ENCODE measurements at regions not wholly inside any gene's neighbourhood (a gene's known extent, or its start where the extent isn't known, plus 50 kb on each side); places are given as distances from the start of the nearest gene placed in this dataset.

DNA sequence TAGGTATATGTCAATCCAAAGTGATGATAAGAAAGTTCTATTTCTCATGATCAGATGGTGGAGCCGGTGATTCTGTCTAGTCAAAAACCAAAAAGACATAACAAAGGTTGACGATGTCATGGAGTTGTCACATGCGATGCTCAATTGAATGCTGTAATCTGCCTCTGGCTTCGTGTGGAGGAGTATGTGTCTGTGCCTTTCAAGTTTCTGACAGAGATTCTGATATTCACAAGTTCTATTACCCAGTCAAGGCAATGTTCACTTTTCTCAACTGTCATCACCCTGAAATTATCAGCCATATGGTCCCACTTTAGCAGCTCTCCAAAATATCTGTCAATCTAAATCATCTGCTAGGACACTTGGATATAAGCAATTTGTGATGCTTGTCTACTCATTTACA lies 367.6 kb upstream of the PRR20A start:
- no peak for ATAC-seq

DNA sequence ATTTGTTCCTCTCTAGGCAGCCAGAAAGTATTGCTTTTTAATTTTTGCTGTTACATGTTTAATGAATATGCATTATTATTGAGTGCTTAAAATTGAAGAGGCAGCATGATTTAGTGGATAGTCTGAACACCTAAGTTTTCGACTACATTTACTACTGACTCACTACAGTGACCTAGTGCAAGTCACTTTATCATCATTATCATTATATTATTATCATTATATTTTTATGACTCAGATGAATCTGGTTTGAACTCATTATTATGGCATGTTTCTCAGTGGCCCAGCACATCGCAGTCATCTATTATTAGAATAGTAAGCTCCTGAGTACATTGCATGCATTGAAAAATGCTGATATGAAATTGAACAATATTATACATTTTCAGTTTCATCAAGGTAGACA lies 351.2 kb upstream of the PRR20A start:
- ATAC-seq, result no peak

DNA sequence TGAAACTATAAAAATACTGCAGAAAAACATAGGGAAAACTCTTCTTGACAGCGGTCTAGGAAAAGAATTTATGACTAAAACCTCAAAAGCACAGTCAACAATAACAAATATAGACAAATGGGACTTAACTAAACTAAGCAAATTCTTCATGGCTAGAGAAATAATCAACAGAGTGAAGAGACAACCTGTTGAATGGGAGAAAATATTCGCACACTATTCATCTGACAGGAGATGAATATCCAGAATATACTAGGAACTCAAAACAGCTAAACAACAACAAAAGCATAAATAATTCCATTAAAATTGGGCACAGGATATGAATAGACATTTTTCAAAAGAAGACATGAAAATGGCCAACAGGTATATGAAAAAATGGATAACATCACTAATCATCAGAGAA lies 303.6 kb upstream of the PRR20A start:
- no peak for ATAC-seq

DNA sequence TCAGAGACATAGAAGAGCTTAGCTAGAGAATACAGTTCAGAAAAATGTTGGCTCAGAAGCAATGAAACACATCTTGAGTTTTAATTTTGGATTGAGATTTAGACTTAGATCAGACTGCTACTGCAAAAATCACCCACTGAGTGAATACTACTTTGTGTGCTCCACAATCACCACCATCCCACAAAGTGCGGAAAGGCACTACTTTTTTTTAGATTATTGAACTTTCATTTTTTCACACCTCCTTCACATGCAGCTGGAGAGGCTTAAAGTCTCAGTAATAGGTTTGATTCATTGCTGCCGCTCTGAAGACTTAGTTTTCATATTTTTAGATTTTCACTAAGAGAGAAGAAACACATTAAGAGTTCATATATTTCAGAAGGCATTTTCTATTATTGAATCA lies 289.9 kb upstream of the PRR20A start:
- ATAC-seq, result no peak

DNA sequence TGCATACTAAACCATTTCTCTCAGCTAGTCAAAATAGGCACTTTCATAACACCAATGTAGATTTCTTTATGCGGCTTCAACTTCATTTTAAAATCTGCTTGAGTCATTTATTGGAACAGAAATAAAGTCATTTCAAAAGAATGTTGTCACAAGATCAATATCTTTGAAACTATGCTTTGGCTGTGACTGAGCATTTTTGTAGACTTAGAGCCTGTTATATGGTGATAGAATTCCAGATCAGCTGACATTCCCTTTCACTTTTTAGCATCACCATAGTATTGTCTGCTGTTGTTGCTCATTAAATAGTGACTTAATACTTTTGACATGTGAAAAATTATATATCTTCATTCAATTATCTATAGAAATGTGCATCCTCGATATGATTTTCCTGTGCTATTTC lies 279.2 kb upstream of the PRR20A start:
- no peak for ATAC-seq

DNA sequence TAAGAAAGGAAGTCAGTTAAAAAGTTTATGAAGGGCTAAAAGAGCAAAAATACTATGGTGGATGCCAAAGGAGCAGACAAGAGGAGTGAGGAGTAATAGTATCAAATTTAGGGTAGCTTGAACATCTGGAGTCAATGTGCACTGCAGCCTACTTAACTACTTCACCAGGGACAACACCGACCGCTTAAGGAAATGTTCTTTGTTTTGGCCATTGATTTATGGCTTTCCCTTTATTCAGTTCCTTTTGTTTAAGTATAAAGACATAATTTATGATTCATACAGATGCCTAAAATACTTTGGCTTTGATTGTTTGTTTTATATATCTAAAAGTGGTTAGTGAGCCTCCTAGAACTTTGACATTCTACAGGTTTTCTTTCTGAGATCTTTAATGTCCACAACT lies 276.3 kb upstream of the PRR20A start:
- ATAC-seq, result no peak

DNA sequence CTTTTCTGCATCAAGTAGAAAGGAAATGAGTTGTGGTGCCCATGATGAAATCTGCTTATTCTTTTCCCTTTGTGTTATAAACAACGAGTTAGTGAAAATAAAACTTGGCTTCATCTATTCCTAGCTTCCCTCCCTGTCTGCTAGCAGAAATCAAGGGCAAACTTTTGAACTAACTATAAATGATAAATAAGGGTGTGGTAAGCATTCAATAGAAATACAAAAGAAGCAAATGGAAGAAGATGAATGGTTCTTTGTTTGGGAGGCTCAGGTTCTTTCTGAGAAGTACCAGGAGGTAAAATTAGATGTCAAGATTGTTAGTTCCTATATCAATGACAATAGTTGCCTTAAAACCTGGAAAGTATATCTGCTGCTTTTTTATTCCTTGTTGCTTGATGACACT lies 275.3 kb upstream of the PRR20A start:
- no peak for ATAC-seq

DNA sequence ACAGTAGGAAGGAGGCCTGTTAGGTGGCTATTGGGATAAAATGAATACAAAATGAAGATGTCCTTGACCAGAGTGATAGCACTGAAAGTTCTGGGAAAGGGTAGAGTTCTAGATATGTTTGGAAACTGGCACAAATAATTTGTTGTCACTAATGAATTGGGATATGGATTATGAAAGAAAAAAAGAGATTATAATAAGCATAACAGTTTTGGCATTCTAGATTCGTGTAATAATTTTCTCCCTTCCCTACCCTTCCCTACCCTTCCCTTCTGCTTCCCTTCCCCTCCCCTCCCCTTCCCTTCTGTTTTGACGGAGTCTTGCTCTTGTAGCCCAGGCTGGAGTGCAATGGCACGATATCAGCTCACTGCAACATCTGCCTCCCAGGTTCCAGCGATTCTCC lies 271.0 kb upstream of the PRR20A start:
- ATAC-seq, result no peak

DNA sequence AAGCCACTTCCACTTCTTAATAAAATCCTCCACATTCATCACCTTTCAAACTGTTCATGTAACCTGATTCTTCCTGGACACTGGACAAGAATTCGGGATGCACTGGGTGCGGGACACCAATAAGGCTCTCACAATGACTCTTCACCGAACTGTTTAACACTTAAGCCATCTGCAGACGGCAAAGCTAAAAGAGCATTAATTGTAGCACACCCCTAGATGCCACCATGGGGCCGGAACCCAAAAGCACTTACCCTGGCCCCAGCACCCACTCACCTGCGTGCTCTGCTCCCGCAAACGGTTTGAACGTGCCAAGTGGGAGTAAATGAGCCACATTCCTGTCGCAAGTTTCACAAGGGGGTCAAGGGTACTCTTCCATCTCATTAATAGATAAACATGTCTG lies 254.3 kb upstream of the PRR20A start:
- no peak for ATAC-seq

DNA sequence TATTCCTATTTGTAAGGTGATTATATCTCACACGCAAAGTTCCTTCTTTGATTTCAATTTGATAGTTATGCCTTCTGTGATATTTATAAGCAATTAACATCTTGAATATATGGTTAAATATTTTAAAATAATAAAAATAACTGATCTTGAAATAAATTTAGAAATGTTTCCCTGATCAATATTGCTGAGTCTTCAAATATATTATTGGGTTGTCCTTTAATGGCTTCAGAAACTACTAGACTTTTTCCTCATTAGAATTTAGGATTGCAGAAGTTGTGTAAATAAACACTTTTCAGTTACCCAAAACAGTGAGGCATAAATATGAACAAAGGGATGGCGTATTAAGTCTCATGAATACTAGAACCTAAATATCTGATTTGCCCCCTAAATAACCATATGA lies 252.3 kb upstream of the PRR20A start:
- ATAC-seq, result no peak

DNA sequence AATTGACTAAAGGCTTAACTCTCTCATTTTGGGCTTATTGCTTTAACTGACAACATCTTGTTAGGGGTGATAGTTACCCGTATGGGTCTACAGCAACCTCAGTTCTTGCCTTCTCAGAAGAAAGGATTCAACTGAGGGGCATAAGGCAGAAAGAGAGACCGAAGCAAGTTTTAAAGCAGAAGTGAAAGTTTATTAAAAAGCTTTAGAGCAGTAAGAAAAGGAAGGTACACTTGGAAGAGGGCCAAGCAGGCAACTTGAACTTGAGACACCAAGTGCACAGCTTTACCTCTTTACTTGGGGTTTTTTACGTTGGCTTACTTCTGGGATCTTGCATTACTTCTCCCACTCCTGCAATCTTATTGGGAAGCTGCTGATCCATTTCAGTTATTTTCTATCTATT lies 246.9 kb upstream of the PRR20A start:
- no peak for ATAC-seq

DNA sequence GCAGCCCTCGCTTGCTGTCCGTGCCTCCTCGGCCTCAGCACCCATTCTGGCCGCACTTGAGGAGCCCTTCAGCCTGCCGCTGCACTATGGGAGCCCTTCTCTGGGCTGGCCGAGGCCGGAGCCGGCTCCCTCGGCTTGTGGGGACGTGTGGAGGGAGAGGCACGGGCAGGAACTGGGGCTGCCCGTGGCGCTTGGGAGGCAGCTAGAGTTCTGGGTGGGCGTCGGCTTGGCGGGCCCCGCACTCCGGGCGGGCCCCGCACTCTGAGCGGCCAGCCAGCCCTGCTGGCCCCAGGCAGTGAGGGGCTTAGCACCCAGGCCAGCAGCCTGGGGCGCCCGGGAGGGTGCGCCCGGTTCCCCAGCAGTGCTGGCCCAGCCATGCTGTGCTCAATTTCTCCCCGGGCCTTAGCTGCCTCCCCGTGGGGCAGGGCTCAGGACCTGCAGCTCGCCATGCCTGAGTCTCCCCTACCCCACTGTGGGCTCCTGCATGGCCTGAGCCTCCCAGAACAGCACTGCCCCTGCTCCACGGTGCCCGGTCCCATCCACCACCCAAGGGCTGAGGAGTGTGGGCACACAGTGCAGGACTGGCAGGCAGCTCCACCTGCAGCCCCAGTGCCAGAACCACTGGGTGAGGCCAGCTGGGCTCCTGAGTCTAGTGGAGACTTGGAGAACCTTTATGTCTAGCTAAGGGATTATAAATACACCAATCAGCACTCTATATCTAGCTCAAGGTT lies 240.0 kb upstream of the PRR20A start:
- no peak for ATAC-seq

DNA sequence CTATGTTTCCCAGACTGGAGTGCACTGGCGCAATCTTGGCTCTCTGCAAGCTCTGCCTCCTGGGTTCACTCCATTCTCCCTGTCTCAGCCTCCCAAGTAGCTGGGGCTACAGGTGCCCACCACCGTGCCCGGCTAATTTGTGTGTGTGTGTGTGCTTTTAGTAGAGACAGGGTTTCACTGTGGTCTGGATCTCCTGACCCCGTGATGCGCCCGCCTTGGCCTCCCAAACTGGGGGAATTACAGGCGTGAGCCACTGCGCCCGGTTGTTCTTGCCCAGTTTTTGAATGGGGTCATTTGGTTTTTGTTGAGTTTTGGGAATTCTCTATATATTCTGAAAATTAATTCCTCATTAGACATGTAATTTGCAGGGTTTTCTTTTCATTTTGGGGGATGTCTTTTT lies 238.4 kb upstream of the PRR20A start:
- ATAC-seq, result no peak

DNA sequence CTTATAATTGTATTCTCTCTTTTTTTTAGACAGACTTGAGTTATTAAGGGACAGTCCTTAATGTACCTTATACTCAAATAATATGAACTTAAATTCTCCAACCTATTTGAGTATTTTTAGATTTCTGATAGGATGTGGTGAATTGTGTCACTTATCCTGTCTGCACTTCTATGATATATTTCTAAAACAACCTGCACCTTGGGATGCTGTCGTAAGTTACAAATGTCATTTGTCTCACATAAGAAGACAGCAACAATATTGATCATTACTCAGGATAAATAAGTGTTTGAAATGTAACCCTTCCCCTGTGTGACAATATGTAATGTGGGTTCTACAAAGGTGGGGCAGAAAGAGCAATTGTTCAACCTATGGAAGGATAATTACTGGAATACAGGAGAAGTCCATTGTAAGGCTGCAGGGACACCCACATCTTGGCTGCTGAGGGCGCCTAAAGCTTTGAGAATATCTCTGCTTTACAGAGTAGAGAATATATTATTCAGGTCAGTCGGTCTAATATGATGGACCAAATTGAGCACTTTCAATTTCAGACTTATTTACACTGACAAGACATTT lies 236.9 kb upstream of the PRR20A start:
- ATAC-seq, result no peak

DNA sequence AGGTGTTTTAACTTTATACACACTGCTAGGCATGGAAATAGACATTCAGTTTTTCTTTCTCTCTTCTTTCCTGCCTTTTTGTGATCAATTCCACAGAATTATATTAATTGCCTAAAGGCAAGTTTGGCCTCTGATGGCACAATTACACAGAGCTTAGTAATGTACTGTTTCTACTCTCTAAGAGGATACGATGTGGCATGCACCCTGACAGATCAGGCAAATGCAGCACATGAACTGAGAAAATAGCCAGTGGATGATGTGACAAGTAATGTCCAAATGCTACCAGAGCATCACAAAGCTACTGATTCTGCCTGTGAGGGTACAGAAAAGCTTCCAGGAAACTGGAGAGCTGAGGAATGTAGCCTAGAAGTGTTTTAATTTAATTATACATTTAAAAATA lies 233.8 kb upstream of the PRR20A start:
- no peak for ATAC-seq

DNA sequence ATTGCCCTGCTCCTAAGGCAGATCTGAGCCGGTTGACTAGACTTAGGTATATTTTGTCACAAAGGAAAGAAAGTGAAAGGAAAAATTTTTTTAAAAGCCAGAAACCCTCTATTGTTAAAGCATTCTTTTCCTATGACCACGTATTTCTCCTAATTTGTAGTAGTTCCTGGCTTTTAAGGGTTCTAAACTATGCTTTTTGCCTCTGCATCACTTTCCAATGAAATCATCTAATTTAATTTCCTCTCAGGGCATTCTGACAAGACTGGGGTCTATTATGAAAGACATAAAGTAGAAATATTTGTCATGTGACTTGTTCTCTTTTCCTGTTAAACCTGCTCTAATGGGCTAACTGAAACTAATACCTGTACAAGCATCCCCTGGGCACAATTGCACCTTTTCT lies 233.0 kb upstream of the PRR20A start:
- no peak for ATAC-seq

DNA sequence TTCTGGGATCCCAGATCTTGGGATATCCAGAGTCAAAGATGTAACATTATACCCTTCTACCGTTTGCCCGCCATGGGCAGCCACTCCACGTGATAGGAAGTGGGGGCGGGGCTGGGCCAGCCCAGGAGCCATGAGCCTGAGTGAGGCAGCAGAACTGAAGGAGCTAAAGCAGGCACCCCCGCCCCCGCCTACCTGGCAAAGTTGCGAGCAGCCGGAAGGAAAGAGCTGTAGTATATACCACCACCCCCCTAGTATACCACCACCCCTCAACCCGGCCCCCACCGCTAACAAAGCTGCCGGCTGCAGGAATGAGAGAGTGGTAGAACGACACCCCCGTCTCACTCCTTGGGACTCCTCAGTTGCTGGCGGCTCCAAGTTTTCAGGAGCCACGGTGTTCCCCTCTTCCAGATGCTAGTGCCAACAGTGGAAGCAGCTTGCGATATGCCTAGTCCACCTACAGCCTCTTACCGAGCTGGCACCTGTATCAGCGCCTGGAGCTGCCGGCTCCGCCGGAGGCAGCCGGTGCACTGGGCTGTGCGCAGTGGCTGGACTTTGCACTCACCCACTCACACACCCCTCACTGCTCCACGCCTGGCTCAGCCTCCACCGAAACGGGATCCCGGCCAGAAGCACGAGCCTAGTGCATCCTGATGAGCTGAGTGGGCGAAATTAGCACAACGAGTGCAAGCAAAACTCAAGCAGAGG lies 230.7 kb upstream of the PRR20A start:
- no peak for ATAC-seq

DNA sequence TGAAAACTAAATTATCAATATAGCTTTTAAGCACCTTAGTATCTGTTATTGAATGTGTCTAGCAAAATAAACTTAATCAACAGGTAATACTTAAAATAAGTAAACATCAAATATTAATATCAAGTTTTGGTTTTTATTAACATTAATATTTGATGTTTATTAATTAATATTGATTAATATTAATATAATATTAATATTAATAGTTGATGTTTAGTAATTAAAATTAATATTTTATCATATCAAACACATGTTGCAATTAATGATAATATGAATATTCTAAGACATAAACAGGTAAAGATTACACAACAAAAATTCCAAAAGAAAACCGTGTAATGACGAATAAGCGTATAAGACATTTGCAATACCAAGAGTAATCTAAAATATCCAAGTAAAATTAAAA lies 222.8 kb upstream of the PRR20A start:
- no peak for ATAC-seq

DNA sequence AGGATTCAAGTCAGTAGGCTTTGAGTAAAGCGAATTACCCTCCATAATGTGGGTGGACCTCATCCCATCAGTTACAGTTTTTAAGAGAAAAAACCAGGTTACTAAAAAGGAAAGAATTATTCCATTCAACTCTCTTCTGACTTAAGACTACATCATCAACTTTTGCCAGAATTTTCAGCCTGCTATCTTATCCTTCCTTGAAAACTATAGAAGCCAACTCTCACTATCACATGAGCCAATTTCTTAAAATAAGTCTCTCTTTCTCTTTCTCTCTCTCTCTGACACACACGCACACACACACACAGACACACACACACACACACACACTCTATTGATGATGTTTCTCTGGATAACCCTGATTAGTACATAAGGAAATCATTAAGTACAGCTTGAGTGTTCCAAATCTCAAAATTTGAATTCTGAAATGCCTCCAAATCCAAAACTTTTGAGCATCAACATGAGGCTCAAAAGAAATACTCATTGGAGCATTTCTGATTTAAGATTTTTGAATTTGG lies 217.0 kb upstream of the PRR20A start:
- ATAC-seq, result no peak

DNA sequence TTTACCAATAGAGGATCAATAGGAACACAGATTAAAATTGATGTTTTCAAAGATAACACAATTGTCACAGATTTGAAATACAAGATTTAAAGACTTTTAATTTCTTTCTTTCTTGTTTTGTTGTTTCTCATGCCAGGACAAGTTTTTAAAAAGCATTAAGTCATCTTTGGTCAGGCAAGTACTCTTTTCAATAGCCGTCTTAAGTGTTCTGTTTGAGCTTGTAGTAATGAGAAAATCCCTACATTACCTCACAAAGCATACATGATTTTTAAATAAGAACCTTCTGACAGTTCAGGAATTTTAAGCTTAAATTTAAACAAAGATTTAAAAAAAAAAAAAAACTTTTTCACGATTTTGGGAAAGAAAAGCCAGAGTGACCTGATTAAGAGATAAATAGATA lies 216.3 kb upstream of the PRR20A start:
- ATAC-seq, result peak; percentile 63

DNA sequence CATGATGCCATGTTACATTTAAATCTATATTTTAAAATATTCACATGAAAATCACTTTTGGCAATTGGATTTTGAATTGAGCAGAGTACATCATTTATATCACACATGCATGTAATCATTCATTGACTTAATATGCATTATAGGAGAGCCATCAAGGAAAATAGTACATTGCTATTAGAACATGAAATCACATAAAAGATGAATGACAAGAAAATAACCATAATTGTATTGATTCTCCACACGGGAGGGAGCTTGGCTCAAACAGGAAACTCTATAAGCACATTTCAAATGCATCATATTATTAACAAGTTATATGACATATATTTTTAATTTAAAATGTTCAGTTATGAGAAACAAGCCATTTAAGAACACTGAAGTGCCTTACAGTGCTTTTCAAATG lies 208.6 kb upstream of the PRR20A start:
- ATAC-seq, result no peak

DNA sequence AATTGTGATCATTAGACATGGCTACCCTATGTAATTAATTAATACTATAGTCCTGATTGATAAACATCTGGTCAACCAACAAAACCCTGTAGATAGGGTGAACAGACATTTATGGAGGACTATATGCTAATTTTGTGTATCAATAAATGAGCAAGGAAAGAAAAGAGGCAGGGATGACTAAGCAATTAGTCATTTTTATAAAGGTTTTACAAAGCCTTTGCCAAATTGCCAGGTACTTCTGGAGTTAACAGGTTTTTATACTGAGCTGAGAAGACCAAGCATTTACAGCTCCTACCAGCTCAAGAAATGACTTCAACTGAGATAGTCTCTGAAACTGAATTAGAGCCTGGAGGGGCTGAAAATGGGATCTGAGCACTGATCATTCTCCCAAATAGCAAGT lies 186.8 kb upstream of the PRR20A start:
- ATAC-seq, result peak; percentile 35

DNA sequence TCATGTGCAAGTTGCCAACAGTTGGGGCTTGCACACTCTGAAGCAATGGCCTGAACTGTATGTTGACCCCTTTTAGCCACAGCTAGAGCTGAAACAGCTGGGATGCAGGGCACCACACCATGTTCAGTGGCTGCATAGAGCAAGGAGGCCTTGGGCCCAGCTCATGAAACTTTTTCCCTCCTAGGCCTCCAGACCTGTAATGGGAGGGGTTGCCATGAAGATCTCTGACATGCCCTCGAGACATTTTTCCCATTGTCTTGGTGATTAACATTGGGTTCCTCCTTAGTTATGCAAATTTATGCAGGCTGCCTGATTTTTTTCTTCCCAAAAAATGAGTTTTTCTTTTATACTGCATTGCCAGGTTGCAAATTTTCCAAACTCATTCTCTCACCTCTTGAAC lies 165.1 kb upstream of the PRR20A start:
- ATAC-seq, result no peak

DNA sequence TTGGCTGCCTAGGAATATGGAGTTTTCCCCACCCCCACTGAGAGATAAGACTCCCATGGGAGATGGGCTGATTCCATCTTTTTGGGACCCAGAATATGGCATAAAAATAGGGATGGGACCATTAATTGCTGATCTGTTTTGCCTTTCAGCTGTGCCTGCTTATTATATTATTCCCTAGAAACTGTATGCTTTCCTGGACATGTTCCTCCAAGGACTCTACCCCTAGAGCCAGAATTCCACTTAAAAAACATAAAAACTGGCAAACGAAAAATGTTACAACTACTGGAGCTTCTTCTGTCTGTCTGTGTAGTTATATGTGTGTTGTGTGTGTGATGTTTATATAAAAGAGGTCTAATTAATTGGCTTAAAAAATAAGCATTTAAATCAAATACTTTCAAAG lies 159.9 kb upstream of the PRR20A start:
- no peak for ATAC-seq
